ENCODE measurements at regions not wholly inside any gene's neighbourhood (a gene's known extent, or its start where the extent isn't known, plus 50 kb on each side); places are given as distances from the start of the nearest gene placed in this dataset.

DNA sequence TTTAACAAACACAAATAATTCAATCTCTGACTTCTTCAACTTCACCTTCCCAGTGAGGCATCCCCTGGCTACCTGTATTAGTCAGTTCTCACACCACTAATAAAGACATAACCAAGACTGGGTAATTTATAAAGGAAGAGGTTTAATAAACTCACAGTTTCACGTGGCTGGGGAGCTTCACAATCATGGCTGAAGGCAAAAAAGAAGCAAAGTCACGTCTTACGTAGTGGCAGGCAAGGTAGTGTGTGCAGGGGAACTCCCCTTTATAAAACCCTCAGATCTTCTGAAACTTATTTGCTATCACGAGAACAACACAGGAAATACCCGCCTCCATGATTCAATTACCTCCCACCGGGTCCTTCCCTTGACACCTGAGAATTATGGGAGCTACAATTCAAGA, 478.5 kb downstream of the ADGRL2 start:
- Histone ChIP-seq H3K27ac (no peak overlapping the region), H3K4me1 (no peaks in the 10 kb centered on the region), H3K9me3 (no peaks in the 10 kb centered on the region), H3K4me3 (no peak overlapping the region), H3K36me3 (no peaks in the 10 kb centered on the region), H3K27me3 (no peaks in the 10 kb centered on the region)
- ATAC-seq = no peak
- WGBS, 2 donors (ENCODE audit: low coverage in 1 of 2) = 78 to 90% methylated on average over 5 to 6 of the region's 6 CpGs
- TF ChIP-seq, protein P1, sequence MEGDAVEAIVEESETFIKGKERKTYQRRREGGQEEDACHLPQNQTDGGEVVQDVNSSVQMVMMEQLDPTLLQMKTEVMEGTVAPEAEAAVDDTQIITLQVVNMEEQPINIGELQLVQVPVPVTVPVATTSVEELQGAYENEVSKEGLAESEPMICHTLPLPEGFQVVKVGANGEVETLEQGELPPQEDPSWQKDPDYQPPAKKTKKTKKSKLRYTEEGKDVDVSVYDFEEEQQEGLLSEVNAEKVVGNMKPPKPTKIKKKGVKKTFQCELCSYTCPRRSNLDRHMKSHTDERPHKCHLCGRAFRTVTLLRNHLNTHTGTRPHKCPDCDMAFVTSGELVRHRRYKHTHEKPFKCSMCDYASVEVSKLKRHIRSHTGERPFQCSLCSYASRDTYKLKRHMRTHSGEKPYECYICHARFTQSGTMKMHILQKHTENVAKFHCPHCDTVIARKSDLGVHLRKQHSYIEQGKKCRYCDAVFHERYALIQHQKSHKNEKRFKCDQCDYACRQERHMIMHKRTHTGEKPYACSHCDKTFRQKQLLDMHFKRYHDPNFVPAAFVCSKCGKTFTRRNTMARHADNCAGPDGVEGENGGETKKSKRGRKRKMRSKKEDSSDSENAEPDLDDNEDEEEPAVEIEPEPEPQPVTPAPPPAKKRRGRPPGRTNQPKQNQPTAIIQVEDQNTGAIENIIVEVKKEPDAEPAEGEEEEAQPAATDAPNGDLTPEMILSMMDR (IDR thresholded peaks at IDR 0.05) = no peak
- no peak for TF ChIP-seq POLR2AphosphoS5 (IDR thresholded peaks at IDR 0.05)
- no peak for TF ChIP-seq POLR2A (IDR thresholded peaks at IDR 0.05)
- no peak for TF ChIP-seq EP300 (IDR thresholded peaks at IDR 0.05)

DNA sequence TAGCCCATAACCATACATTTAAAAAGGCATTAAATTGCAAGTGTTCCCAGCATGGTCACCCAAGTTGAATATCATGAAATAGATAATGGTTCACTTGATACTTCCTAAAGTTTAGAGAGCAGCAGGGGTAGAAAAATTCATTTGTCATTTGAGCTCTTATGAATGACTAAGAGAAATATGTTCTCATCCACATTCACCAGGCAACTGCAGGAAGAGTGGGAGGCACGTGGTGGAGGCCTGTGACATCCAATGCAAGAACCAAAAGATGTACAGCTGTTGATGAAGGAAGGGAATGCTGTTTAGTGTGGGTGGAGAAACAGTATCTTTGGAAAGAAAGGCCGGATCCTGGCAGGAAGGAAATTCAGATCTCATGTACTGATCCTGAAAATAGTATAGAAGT, 473.1 kb downstream of the ADGRL2 start:
- H3K9me3 ChIP-seq = no peaks in the 10 kb centered on the region
- no peak for ATAC-seq
- H3K4me3 ChIP-seq = no peak overlapping the region
- 54 to 68% methylated on average over 2 of the region's 2 CpGs for WGBS, 2 donors (ENCODE audit: low coverage in 1 of 2)
- H3K27me3 ChIP-seq = no peaks in the 10 kb centered on the region
- TF ChIP-seq POLR2A (IDR thresholded peaks at IDR 0.05) (no peak), POLR2AphosphoS5 (IDR thresholded peaks at IDR 0.05) (no peak), EP300 (IDR thresholded peaks at IDR 0.05) (no peak)
- TF ChIP-seq, protein P1 (IDR thresholded peaks at IDR 0.05) = no peak
- H3K27ac ChIP-seq = no peak overlapping the region
- no peaks in the 10 kb centered on the region for H3K36me3 ChIP-seq
- no peaks in the 10 kb centered on the region for H3K4me1 ChIP-seq

DNA sequence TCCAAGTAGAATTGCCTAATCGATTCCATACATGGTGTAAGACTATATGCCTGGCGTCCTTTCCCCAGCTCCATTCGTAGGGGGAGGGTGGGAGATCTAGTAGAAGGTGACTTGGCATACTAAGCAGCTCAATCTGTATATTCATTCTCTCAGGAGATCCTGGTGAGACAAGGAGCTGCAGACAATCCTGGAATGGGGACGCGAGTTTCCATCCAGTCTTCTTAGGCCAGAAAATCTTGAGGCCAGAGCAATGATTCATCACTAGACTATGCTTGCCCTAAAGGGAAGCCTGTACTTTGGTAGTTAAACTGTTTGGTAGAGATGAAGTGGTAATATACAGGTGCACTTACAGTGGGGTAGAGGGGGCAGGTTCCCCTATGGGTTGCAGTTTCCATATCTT, 468.7 kb downstream of the ADGRL2 start:
- 34 to 52% methylated on average over 3 to 5 of the region's 5 CpGs for WGBS, 2 donors (ENCODE audit: low coverage in 1 of 2)

DNA sequence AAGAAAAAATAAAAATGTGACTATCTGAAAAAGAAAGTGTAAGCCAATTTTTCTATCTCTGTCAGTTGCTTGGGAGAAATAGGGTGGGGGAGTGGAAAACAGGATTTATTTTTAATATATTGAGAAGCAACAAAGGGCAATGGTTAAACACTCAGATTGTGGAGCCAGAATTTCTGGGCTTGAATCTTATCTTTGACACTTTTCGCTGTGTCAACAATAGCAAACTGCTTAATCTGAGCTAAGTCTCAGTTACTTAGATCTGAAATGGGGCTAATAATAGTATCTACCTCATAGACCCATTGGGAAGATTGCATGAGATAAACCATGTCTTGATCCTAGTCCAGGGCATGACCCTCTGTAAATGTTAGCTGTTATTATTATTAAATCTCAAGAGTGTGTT, 468.1 kb downstream of the ADGRL2 start:
- WGBS, 2 donors (ENCODE audit: low coverage in 1 of 2) = 58 to 78% methylated on average over 1 of the region's 1 CpG
- no peaks in the 10 kb centered on the region for H3K36me3 ChIP-seq
- H3K4me3 ChIP-seq = no peak overlapping the region
- H3K27me3 ChIP-seq = no peaks in the 10 kb centered on the region
- TF ChIP-seq EP300 (IDR thresholded peaks at IDR 0.05) = no peak
- no peaks in the 10 kb centered on the region for H3K9me3 ChIP-seq
- H3K27ac ChIP-seq = no peak overlapping the region
- no peaks in the 10 kb centered on the region for H3K4me1 ChIP-seq
- ATAC-seq = no peak

More for the DNA sequence above, 468.7 kb downstream of the ADGRL2 start:
- Histone ChIP-seq H3K27ac (no peak overlapping the region), H3K36me3 (no peaks in the 10 kb centered on the region), H3K4me1 (no peaks in the 10 kb centered on the region), H3K27me3 (no peaks in the 10 kb centered on the region), H3K4me3 (no peak overlapping the region), H3K9me3 (no peaks in the 10 kb centered on the region)
- no peak for ATAC-seq
- TF ChIP-seq, protein P1 (IDR thresholded peaks at IDR 0.05) = no peak

DNA sequence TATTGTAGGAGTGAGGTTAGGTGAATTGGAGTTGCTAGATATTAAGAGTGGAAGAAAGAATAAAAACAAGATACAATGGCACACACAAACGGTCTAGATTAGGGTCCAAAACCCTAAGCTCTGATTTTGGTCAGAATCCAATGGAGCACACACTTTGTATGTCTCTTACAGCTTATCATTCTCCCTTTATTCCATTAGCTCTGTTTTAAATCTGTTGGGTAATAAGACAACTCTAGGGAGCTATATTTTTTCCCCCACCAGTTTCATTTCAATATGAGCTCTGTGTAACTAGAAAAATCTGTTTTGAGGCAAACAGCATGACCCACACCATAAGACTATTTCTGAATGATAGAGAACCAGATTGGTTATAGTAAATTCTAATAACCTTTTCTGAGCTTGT, 465.6 kb downstream of the ADGRL2 start:
- H3K4me3 ChIP-seq = no peak overlapping the region
- no peaks in the 10 kb centered on the region for H3K4me1 ChIP-seq
- no peak overlapping the region for H3K27ac ChIP-seq
- no peaks in the 10 kb centered on the region for H3K27me3 ChIP-seq
- WGBS, 2 donors (ENCODE audit: low coverage in 1 of 2) = 63 to 82% methylated on average over 1 of the region's 1 CpG
- no peaks in the 10 kb centered on the region for H3K9me3 ChIP-seq
- H3K36me3 ChIP-seq = no peaks in the 10 kb centered on the region
- ATAC-seq = no peak
- TF ChIP-seq, protein P1 (IDR thresholded peaks at IDR 0.05) = no peak
- no peak for TF ChIP-seq EP300 (IDR thresholded peaks at IDR 0.05)
- no peak for TF ChIP-seq POLR2A (IDR thresholded peaks at IDR 0.05)
- TF ChIP-seq POLR2AphosphoS5 (IDR thresholded peaks at IDR 0.05) = no peak

DNA sequence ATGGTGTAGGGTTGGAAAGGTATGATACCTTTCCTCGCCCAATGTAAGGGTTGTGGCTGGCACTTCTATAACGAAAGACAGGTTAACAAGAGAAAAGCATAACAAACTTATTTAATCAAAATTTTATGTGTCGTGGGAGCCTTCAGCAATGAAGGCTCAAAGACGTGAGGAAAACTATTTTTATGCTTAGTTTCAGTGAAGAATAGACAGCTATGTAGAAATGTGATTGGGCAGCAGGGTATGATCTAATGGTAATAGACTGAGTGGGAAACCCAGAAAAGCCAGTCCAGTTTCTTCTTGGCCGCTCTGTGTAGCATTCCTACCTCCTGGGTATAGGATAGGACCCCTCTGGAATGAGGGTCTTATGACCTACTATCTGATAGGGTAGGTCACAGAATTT, 464.7 kb downstream of the ADGRL2 start:
- Histone ChIP-seq H3K36me3 (no peaks in the 10 kb centered on the region), H3K4me3 (no peak overlapping the region), H3K27me3 (no peaks in the 10 kb centered on the region), H3K27ac (no peak overlapping the region), H3K9me3 (no peaks in the 10 kb centered on the region), H3K4me1 (no peaks in the 10 kb centered on the region)
- ATAC-seq = no peak
- 82 to 93% methylated on average over 5 of the region's 5 CpGs for WGBS, 2 donors (ENCODE audit: low coverage in 1 of 2)
- TF ChIP-seq EP300 (IDR thresholded peaks at IDR 0.05) (no peak), POLR2A (IDR thresholded peaks at IDR 0.05) (no peak)
